ENCODE measurements at regions not wholly inside any gene's neighbourhood (a gene's known extent, or its start where the extent isn't known, plus 50 kb on each side); places are given as distances from the start of the nearest gene placed in this dataset.

DNA sequence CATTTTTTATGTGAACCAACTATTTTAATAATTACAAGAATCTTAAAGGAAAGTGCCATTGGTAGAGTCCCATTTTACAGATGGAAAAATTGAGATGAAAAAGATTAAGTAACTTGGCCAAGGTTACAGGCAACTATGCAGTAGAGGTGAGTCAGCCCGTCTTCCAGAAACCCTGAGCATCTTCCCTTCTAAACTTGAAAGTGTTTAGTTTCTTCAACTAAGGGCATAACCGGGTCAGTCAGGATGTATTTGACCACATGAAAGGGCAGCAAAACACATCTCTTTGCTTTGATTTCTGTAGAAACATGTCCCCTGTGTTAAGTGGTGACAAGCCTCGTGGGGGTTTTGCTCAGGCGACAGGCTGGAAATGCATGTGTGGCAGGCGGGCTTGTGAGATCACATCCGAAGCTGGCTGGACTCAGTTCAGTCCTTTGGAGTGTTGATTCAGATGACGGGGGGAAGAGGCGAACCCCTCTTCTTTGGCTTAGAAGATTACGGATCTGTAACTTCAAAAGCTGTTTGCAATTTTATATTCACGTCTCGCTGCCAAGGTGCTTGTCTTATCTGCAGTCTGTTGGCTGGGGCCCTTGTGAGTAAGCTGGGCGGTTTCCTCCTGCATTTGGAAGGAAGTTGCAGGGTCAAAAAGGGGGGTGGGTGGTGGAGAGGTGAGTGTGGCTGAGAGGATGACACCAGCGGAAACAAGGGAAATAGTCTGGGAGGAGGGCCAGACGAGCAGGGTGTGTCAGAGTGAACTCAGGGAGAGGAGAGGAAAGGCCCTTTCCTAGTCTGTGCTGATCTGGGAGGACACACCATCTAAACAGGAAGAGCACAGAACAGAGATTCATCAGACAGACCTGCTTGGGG, 78.9 kb upstream of the RPS23 start:
- no peak for DNase-seq (ENCODE audit: low read depth)

GRCh38 chr5:82356021-82356420, 77.9 kb upstream of the RPS23 start:
- no peak for DNase-seq (ENCODE audit: low read depth)

- no peak for DNase-seq (ENCODE audit: low read depth)
These were observed 77.3 kb upstream of the RPS23 start for GRCh38 chr5:82355496-82355895.

DNA sequence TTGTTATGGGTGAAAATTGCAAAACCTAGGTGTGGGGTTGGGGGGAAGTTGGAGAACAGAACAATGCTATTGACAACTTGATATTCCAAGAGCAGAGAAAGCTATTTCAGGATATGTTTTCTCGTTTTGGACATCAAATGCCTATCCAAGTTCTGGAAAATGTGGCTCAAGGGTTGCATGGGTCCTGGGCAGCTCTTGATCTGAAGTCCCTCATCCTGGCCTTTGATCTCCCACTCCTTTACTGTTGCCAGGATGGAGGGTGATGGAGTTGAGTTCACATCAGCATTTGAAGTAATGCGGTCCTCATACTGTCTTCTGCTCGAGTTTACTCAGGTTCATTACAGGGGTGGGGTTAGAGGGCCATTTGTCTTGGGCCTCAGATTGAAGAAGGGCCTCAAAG, 76.9 kb upstream of the RPS23 start:
- DNase-seq (ENCODE audit: low read depth) = no peak

DNA sequence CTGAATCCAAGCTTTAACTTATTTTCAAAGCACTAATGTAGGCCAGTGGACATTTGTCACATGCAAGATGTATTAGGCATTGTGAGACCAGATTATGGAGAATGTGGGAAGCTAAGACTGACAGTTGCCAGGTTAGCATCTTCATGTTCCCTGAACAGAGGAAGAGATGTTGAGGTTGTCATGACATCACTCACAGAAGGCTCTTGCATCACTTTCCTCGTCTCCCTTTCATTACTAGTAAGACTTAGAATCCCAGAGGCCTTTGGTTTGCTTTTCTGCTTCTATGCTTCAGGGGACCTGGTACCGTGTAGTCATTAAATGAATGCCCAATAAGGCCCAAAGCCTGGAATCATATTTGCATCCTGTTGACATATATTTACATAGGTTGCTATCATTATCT, 76.4 kb upstream of the RPS23 start:
- no peak for DNase-seq (ENCODE audit: low read depth)

DNA sequence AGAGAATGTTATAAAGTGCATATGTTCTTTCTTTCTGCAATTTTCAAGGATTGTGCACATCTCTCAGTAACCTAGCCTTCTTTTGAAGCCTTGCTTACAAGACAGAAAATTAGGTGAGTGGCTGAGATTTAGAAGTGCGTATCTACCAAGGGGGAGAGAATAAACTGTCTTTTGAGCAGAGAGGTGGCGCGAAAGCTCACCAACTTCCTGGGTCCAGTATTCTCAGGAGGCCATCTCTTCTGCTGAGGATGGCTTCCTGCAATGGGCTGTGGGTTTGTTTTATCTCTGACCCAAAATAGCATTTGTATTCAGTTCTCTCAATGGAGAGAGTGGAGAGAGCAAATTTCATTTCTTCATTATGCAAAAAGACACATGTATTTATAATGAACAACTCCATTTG, 75.4 kb upstream of the RPS23 start:
- no peak for DNase-seq (ENCODE audit: low read depth)

GRCh38 chr5:82352146-82352791, 74.1 kb upstream of the RPS23 start:
- DNase-seq (ENCODE audit: low read depth) = no peak

- DNase-seq (ENCODE audit: low read depth) = no peak
These were observed 73.6 kb upstream of the RPS23 start for GRCh38 chr5:82351754-82352145.

GRCh38 chr5:82351297-82351696, 73.1 kb upstream of the RPS23 start:
- DNase-seq (ENCODE audit: low read depth) = no peak

GRCh38 chr5:82349652-82350051, 71.5 kb upstream of the RPS23 start:
- no peak for DNase-seq (ENCODE audit: low read depth)

- no peak for DNase-seq (ENCODE audit: low read depth)
These were observed 70.8 kb upstream of the RPS23 start for GRCh38 chr5:82348784-82349425.

DNA sequence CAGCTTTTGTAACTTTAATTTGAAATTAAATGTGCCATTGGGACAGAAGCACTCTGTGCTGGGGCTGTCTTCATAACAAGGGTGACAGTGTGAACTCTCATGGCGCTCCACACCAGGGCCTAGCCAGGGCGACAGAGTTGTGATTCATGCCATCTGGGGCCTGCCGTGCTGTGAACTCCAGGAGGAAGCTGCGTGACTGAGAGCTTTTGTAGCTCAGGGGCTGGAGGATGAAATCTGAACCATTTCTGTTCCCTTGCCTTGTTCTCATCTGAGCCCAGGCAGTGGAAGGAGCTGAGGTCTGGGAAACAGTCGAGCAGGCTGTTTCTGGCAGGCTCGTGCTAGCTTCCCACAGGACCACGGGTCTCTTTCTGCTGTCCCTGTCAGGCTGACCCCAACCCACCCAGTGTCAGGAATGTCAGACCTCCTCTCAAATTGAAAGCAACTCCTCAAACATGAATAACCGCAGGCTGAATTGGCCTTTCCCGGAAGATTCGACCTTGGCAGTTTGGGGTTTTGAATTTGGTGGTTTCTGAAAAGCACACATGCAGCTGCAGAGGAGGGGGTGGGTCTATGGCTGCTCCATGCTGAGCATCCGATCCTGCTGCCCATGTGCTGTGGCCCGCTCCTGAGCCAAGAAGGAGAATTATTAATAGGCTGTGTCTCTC, 69.2 kb upstream of the RPS23 start:
- DNase-seq (ENCODE audit: low read depth) = no peak

DNA sequence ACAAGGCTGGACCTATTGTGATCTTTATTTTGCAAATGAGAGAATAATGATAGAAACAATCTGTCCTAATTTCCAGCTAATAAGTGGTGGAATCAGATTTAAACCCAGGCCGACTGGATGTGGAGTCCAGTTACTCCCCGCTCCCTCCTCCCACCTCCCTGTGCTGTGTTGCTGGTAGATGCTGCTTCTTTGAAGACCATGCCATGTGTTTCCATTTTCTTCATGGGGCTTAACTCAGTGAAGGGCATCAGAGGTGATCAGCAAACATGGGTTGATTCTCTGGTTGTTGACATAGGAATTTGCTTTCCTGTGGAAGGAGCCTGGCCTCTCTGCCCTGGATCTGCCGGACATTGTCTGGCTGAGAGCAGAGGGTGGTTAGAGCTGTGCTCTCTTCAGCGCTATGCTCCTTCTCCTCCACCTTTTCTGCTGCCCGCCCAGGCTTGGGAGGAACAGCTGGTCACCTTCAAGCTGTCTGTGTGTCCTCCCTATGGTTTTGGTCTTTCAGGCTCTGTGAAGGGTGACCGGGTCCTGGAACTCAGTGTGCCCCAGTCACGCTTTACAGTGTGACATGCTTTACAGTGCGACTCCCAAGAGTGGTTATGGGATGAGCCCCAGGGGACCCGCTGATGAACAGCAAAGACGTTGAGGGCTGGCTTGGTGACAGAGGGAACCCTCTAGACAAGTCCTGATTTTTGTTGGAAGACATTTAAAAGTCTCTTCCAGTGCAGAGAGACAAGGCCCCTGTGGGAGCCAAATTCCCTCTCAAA, 68.4 kb upstream of the RPS23 start:
- no peak for DNase-seq (ENCODE audit: low read depth)

GRCh38 chr5:82345108-82345507, 67.0 kb upstream of the RPS23 start:
- DNase-seq (ENCODE audit: low read depth) = no peak

- no peak for DNase-seq (ENCODE audit: low read depth)
These were observed 63.2 kb upstream of the RPS23 start for GRCh38 chr5:82341325-82341724.

- DNase-seq (ENCODE audit: low read depth) = no peak
These were observed 62.6 kb upstream of the RPS23 start for GRCh38 chr5:82340799-82341198.

GRCh38 chr5:82339792-82340191, 61.6 kb upstream of the RPS23 start:
- DNase-seq (ENCODE audit: low read depth) = no peak

DNA sequence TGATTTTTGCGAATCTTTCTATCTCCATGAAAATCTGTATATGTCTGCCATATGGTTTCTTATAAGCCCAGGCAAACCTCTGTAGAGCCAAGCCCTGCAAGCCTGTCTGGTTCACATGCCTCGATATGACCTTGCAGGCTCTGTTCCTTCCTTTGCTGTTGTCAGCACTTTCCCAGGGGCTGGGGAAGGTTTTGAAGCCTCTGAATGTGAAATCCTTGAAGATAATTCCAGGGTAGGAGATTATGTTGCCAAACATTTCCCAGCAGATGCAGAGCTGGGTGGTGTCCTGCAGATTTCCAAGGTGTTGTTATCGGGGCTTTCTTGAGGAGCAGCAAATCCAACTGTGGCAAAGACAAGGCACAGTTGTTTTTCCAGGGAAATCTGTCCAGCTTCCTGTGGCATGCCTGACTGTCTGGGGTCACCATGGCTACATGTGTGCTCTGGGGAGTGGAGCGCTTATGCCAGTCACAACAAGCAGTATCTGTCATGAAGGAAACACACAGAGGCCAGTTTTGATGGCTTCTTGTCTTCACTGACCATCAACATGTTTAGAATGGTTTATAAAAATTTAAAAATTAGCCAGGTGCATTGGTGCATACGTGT, 60.7 kb upstream of the RPS23 start:
- no peak for DNase-seq (ENCODE audit: low read depth)

DNA sequence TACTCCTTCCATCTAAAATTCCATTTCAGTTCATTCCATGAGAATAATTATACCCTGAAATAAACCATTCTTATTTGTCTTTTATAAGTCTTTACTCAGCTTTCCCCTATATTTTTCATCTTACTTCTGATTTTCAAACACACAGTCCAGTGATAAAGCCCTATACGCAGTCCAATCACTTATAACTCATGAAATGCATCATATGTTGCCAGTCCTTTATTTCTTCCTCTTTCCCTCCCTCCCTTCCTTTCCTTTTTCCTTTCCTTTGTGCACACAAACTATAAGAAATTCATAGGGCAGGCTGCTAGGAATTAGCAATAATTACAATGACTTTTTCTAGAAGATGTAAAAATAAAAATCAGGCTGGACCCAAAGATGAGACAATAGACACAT, 58.8 kb upstream of the RPS23 start:
- DNase-seq (ENCODE audit: low read depth) = no peak

GRCh38 chr5:82336226-82336958, 58.2 kb upstream of the RPS23 start:
- no peak for DNase-seq (ENCODE audit: low read depth)

DNA sequence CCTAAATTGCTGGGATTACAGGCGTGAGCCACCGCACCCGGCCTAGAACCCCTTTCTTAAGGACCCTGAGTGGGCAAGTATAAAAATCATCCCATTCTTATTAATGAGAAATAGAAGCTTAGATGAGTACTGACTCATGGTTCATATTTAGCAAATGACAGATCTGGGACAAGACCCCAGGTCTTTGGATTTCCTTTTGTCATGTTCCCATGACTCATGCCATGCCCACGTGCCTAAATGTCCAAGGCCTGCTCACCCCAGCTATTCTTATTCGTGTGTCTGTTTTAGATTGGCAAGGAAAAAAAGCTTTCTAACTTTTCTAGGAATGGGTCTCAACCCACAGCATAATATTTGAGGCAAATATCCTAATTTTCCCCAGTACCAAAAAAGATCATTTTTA, 57.7 kb upstream of the RPS23 start:
- no peak for DNase-seq (ENCODE audit: low read depth)

All from HS-27A (cell line).